H9 (cell line): ENCODE measurements at regions not wholly inside any gene's neighbourhood (a gene's known extent, or its start where the extent isn't known, plus 50 kb on each side); places are given as distances from the start of the nearest gene placed in this dataset.

ENCODE experiments used
- DNase-seq: peaks from one replicate; pipeline ENCODE4 v3.0.0-alpha.2; 2017
- H2AFZ ChIP-seq: one replicate; pipeline ENCODE4 v1.6.1; 2013; ENCODE audit warnings: mild to moderate bottlenecking, low read length, control low read depth, moderate library complexity
- H2AK5ac ChIP-seq: 2 replicates; pipeline ENCODE4 v1.6.1; 2013; ENCODE audit warnings: low read length, control low read depth, mixed read lengths; ENCODE audit not compliant: insufficient read length
- H2BK120ac ChIP-seq: one replicate; pipeline ENCODE4 v1.6.1; 2013; ENCODE audit warnings: low read depth, mild to moderate bottlenecking, low read length, control low read depth, inconsistent platforms; ENCODE audit not compliant: poor library complexity, severe bottlenecking
- H2BK12ac ChIP-seq: 2 replicates; pipeline ENCODE4 v1.6.1; 2013; ENCODE audit warnings: low read length, control low read depth, mixed read lengths, low read depth; ENCODE audit not compliant: insufficient read length
- H2BK15ac ChIP-seq: 2 replicates; pipeline ENCODE4 v1.6.1; 2013; ENCODE audit warnings: low read depth, low read length, control low read depth
- H2BK20ac ChIP-seq: one replicate; pipeline ENCODE4 v1.6.1; 2013; ENCODE audit warnings: low read depth, mild to moderate bottlenecking, low read length, control low read depth, inconsistent platforms; ENCODE audit not compliant: poor library complexity, severe bottlenecking
- H2BK5ac ChIP-seq: 2 replicates; pipeline ENCODE4 v1.6.1; 2013; ENCODE audit warnings: low read length, control low read depth, mixed read lengths; ENCODE audit not compliant: insufficient read length
- H3K14ac ChIP-seq: 2 replicates; pipeline ENCODE4 v1.6.1; 2013; ENCODE audit warnings: low read length, control low read depth; ENCODE audit not compliant: insufficient read depth
- H3K18ac ChIP-seq: 2 replicates; pipeline ENCODE4 v1.6.1; 2013; ENCODE audit warnings: low read depth, mild to moderate bottlenecking, mixed read lengths, low read length, control low read depth; ENCODE audit not compliant: insufficient read length
- H3K23ac ChIP-seq: 2 replicates; pipeline ENCODE4 v1.6.1; 2013; ENCODE audit warnings: low read length, control low read depth, mixed read lengths, low read depth; ENCODE audit not compliant: insufficient read length
- H3K23me2 ChIP-seq: 2 replicates; pipeline ENCODE4 v1.6.1; 2013; ENCODE audit warnings: low read depth, mild to moderate bottlenecking, mixed read lengths, low read length, control low read depth; ENCODE audit not compliant: insufficient read length, poor library complexity, severe bottlenecking
- H3K27ac ChIP-seq: 2 replicates; pipeline ENCODE4 v1.5.1; 2013; ENCODE audit warnings: low read length, control low read depth, mixed read lengths, low read depth; ENCODE audit not compliant: insufficient read length
- H3K27me3 ChIP-seq: 2 replicates; pipeline ENCODE4 v1.6.1; 2013; ENCODE audit warnings: low read length, control low read depth, inconsistent platforms; ENCODE audit not compliant: insufficient read depth
- H3K4ac ChIP-seq: 2 replicates; pipeline ENCODE4 v1.6.1; 2013; ENCODE audit warnings: low read depth, mild to moderate bottlenecking, control low read depth, inconsistent platforms, low read length, moderate library complexity
- H3K4me1 ChIP-seq: 2 replicates; pipeline ENCODE4 v1.6.1; 2013; ENCODE audit warnings: low read length, control low read depth, inconsistent platforms; ENCODE audit not compliant: insufficient read depth
- H3K4me2 ChIP-seq: 2 replicates; pipeline ENCODE4 v1.6.1; 2013; ENCODE audit warnings: low read length, control low read depth, mixed read lengths; ENCODE audit not compliant: insufficient read length, insufficient read depth
- H3K56ac ChIP-seq: 2 replicates; pipeline ENCODE4 v1.6.1; 2013; ENCODE audit warnings: low read depth, mild to moderate bottlenecking, mixed read lengths, low read length, control low read depth; ENCODE audit not compliant: insufficient read length
- H3K79me1 ChIP-seq: 2 replicates; pipeline ENCODE4 v1.6.1; 2013; ENCODE audit warnings: low read depth, mild to moderate bottlenecking, moderate library complexity, low read length, control low read depth, inconsistent platforms; ENCODE audit not compliant: insufficient read depth, poor library complexity, severe bottlenecking
- H3K79me2 ChIP-seq: 2 replicates; pipeline ENCODE4 v1.6.1; 2013; ENCODE audit warnings: low read length, control low read depth, inconsistent platforms; ENCODE audit not compliant: insufficient read depth
- H3K9ac ChIP-seq: 2 replicates; pipeline ENCODE4 v1.6.1; 2013; ENCODE audit warnings: low read length, control low read depth, mixed read lengths; ENCODE audit not compliant: insufficient read length; ENCODE audit errors: extremely low read depth
- H3K9me3 ChIP-seq: one replicate; pipeline ENCODE4 v1.6.1; 2013; ENCODE audit warnings: low read depth, low read length, inconsistent platforms; ENCODE audit not compliant: control insufficient read depth
- H3T11ph ChIP-seq: one replicate; pipeline ENCODE4 v1.6.1; 2013; ENCODE audit warnings: mild to moderate bottlenecking, low read length, control low read depth, inconsistent platforms
- H4K20me1 ChIP-seq: one replicate; pipeline ENCODE4 v1.6.1; 2013; ENCODE audit not compliant: control insufficient read depth, insufficient read length, insufficient read depth
- H4K5ac ChIP-seq: 2 replicates; pipeline ENCODE4 v1.6.1; 2013; ENCODE audit warnings: low read depth, mild to moderate bottlenecking, mixed read lengths, low read length, control low read depth; ENCODE audit not compliant: insufficient read length
- H4K8ac ChIP-seq: replicated peaks from 2 replicates; pipeline ENCODE4 v1.6.1; 2013; ENCODE audit warnings: low read length, control low read depth, mixed read lengths, low read depth; ENCODE audit not compliant: insufficient read length
- H4K91ac ChIP-seq: 2 replicates; pipeline ENCODE4 v1.6.1; 2013; ENCODE audit warnings: low read depth, mild to moderate bottlenecking, moderate library complexity, mixed read lengths, low read length, control low read depth; ENCODE audit not compliant: insufficient read length
- H3K27ac Mint-ChIP-seq, 3 experiments: 2 replicates in 2 of 3; 3 replicates in 1 of 3; pipeline ENCODE4 v1.8.0; 2020 to 2021; ENCODE audit warnings: mixed read lengths in 3 of 3, mild to moderate bottlenecking in 1 of 3, moderate library complexity in 1 of 3
- H3K27me3 Mint-ChIP-seq: 2 replicates; pipeline ENCODE4 v1.8.0; 2021; ENCODE audit warnings: low read depth, mild to moderate bottlenecking, moderate library complexity, mixed read lengths
- H3K36me3 Mint-ChIP-seq, 3 experiments: 2 replicates in 2 of 3; 3 replicates in 1 of 3; pipeline ENCODE4 v1.8.0; 2020 to 2021; ENCODE audit warnings: low read depth in 3 of 3, mixed read lengths in 3 of 3; ENCODE audit not compliant: insufficient read depth in 1 of 3
- H3K4me1 Mint-ChIP-seq, 2 experiments: 2 replicates each; pipeline ENCODE4 v1.8.0; 2020; ENCODE audit warnings: mixed read lengths in 2 of 2
- H3K4me3 Mint-ChIP-seq, 2 experiments: 2 replicates in 1 of 2; 3 replicates in 1 of 2; pipeline ENCODE4 v1.8.0; 2020 to 2021; ENCODE audit warnings: mild to moderate bottlenecking in 2 of 2, mixed read lengths in 2 of 2, moderate library complexity in 1 of 2
- H3K9me3 Mint-ChIP-seq, 2 experiments: 2 replicates in 1 of 2; 3 replicates in 1 of 2; pipeline ENCODE4 v1.8.0; 2020; ENCODE audit warnings: mild to moderate bottlenecking in 2 of 2, mixed read lengths in 2 of 2, moderate library complexity in 1 of 2
- WGBS: extraction: QIAGEN DNeasy Blood & Tissue Kit; methylation state at CpG from one replicate; pipeline ENCODE4 v1.1.7; 2013; ENCODE audit warnings: missing lambda C conversion rate, low lambda C conversion rate, mixed read lengths; ENCODE audit not compliant: insufficient read length; ENCODE audit errors: extremely low coverage; 5-methylcytosine and 5-hydroxymethylcytosine counted together
- TF ChIP-seq, protein P1 (sequence below): fragments of 200-600 bp; sonication (generic); conservative IDR thresholded peaks from 3 replicates; pipeline ENCODE4 v1.8.0; 2021; ENCODE audit warnings: antibody characterized with exemption, mild to moderate bottlenecking

DNA sequence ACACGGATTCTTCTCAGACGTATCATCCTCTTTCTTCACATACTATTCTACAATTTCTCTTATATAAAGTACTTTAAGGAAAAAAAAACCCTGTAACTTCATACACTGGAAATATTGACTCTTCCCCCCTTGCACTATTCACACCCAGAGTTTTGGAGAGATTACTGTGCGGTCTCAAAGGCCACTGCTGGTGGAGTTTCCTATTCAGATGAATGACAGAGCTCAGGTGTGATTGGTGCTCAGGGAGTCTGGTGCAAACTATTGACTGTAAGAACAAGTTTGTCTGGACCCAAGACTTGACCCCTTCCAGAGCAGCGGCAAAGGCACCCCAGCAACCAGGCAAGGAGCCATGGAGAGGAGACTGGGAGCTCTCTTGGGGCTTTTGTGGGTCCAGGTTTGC is 187.5 kb upstream of the OR4E1 start:
- no peaks in the 10 kb centered on the region for H3K27me3 ChIP-seq
- H3K18ac ChIP-seq = no peak overlapping the region
- no peak overlapping the region for H2AK5ac ChIP-seq
- H3K9me3 Mint-ChIP-seq = no peaks in the 10 kb centered on the region
- H3K56ac ChIP-seq = no peak overlapping the region
- H3K4me1 ChIP-seq = no peaks in the 10 kb centered on the region
- H3K27ac Mint-ChIP-seq = no peak overlapping the region
- H2AFZ ChIP-seq = no peak overlapping the region
- no peaks in the 10 kb centered on the region for H3K23me2 ChIP-seq
- no peak overlapping the region for H3T11ph ChIP-seq
- no peak for DNase-seq
- no peaks in the 10 kb centered on the region for H3K79me2 ChIP-seq
- no peak overlapping the region for H2BK5ac ChIP-seq
- H2BK15ac ChIP-seq = no peak overlapping the region
- no peak overlapping the region for H4K5ac ChIP-seq
- H2BK120ac ChIP-seq = no peak overlapping the region
- no peaks in the 10 kb centered on the region for H3K79me1 ChIP-seq
- H4K8ac ChIP-seq = no peak overlapping the region
- no peak overlapping the region for H3K23ac ChIP-seq
- H3K4me2 ChIP-seq = no peak overlapping the region
- H2BK20ac ChIP-seq = no peak overlapping the region
- no peak overlapping the region for H4K91ac ChIP-seq
- no peaks in the 10 kb centered on the region for H3K9me3 ChIP-seq
- H3K36me3 Mint-ChIP-seq = no peaks in the 10 kb centered on the region
- H3K4me1 Mint-ChIP-seq = no peaks in the 10 kb centered on the region
- H3K4me3 Mint-ChIP-seq = no peak overlapping the region
- TF ChIP-seq, protein P1, sequence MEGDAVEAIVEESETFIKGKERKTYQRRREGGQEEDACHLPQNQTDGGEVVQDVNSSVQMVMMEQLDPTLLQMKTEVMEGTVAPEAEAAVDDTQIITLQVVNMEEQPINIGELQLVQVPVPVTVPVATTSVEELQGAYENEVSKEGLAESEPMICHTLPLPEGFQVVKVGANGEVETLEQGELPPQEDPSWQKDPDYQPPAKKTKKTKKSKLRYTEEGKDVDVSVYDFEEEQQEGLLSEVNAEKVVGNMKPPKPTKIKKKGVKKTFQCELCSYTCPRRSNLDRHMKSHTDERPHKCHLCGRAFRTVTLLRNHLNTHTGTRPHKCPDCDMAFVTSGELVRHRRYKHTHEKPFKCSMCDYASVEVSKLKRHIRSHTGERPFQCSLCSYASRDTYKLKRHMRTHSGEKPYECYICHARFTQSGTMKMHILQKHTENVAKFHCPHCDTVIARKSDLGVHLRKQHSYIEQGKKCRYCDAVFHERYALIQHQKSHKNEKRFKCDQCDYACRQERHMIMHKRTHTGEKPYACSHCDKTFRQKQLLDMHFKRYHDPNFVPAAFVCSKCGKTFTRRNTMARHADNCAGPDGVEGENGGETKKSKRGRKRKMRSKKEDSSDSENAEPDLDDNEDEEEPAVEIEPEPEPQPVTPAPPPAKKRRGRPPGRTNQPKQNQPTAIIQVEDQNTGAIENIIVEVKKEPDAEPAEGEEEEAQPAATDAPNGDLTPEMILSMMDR = no peak
- peaks cover 16% of the 10 kb centered on the region for H3K27me3 Mint-ChIP-seq
- no CpG with 5 or more reads among the region's 4 CpGs for WGBS
- H3K14ac ChIP-seq = no peak overlapping the region
- H3K9ac ChIP-seq = no peak overlapping the region
- no peaks in the 10 kb centered on the region for H4K20me1 ChIP-seq
- no peak overlapping the region for H3K27ac ChIP-seq
- H3K4ac ChIP-seq = no peak overlapping the region
- no peak overlapping the region for H2BK12ac ChIP-seq
